ENCODE measurements at regions not wholly inside any gene's neighbourhood (a gene's known extent, or its start where the extent isn't known, plus 50 kb on each side); places are given as distances from the start of the nearest gene placed in this dataset.

GRCh38 chr6:137754366-137754765 is 112.7 kb upstream of the TNFAIP3 start:
- TF ChIP-seq, protein P1, sequence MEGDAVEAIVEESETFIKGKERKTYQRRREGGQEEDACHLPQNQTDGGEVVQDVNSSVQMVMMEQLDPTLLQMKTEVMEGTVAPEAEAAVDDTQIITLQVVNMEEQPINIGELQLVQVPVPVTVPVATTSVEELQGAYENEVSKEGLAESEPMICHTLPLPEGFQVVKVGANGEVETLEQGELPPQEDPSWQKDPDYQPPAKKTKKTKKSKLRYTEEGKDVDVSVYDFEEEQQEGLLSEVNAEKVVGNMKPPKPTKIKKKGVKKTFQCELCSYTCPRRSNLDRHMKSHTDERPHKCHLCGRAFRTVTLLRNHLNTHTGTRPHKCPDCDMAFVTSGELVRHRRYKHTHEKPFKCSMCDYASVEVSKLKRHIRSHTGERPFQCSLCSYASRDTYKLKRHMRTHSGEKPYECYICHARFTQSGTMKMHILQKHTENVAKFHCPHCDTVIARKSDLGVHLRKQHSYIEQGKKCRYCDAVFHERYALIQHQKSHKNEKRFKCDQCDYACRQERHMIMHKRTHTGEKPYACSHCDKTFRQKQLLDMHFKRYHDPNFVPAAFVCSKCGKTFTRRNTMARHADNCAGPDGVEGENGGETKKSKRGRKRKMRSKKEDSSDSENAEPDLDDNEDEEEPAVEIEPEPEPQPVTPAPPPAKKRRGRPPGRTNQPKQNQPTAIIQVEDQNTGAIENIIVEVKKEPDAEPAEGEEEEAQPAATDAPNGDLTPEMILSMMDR (conservative IDR thresholded peaks at IDR 0.05 in 1 of 2, IDR thresholded peaks at IDR 0.05 in 1 of 2; ENCODE audit: low read depth in 1 of 2, low read length in 2 of 2): no peak
- no peak for TF ChIP-seq EZH2 (IDR thresholded peaks at IDR 0.05; ENCODE audit: low read length, missing control alignments)
